Transverse colon (tissue), 4 donors: ENCODE measurements at regions not wholly inside any gene's neighbourhood (a gene's known extent, or its start where the extent isn't known, plus 50 kb on each side); places are given as distances from the start of the nearest gene placed in this dataset.

Source experiments
- DNase-seq: peaks from one replicate; pipeline ENCODE4 v3.0.0-alpha.2; 2019
- H3K27ac ChIP-seq, 4 donors: fragments of 200-600 bp; sonication (generic); 2 replicates each; pipeline ENCODE4 v1.5.1; 2016 to 2018; ENCODE audit warnings: inconsistent platforms in 4 of 4
- H3K27me3 ChIP-seq: fragments of 200-600 bp; sonication (generic); 2 replicates; pipeline ENCODE4 v1.5.1; 2017; ENCODE audit warnings: inconsistent platforms
- H3K36me3 ChIP-seq, 4 donors: fragments of 200-600 bp; sonication (generic); 2 replicates each; pipeline ENCODE4 v1.5.1; 2017 to 2019; ENCODE audit warnings: inconsistent platforms in 4 of 4
- H3K4me1 ChIP-seq, 4 donors: fragments of 200-600 bp; sonication (generic); 2 replicates each; pipeline ENCODE4 v1.5.1; 2017 to 2020; ENCODE audit warnings: inconsistent platforms in 4 of 4
- H3K4me3 ChIP-seq, 4 donors: fragments of 200-600 bp; sonication (generic); 1 replicate in 1 of 4; 2 replicates in 3 of 4; pipeline versions ENCODE4 v1.5.1 to v1.6.1; 2017 to 2019; ENCODE audit warnings: inconsistent platforms in 4 of 4
- H3K9me3 ChIP-seq, 2 donors: fragments of 200-600 bp; sonication (generic); 2 replicates each; pipeline ENCODE4 v1.5.1; 2017 to 2019; ENCODE audit warnings: inconsistent platforms in 2 of 2
- EP300 ChIP-seq: sonication (generic); formaldehyde crosslinking; IDR thresholded peaks from one replicate; pipeline ENCODE4 v1.6.1; 2017; ENCODE audit warnings: antibody characterized with exemption, low read depth
- POLR2A ChIP-seq: fragments of 450-650 bp; IDR thresholded peaks from one replicate; pipeline ENCODE4 v1.6.1; 2016; ENCODE audit warnings: antibody characterized with exemption, mild to moderate bottlenecking, moderate library complexity
- POLR2AphosphoS5 ChIP-seq, 3 donors: sonication (generic); formaldehyde crosslinking; IDR thresholded peaks; one replicate each; pipeline ENCODE4 v1.6.1; 2016; ENCODE audit warnings: antibody characterized with exemption in 3 of 3
- WGBS, 2 donors: methylation state at CpG; one replicate each; pipeline ENCODE4 v1.1.5; 2018; ENCODE audit warnings: low coverage in 1 of 2; 5-methylcytosine and 5-hydroxymethylcytosine counted together
- in situ Hi-C, 4 donors: fragments of 200-750 bp; cut with MboI; loops; one replicate each; pipeline versions ENCODE4 v1.15.0 to v1.15.1; 2017; ENCODE audit warnings: low sequenced_read_pairs in 3 of 4, low pct_ligation_motif_present in 1 of 4, low pct_unique_long_range_greater_than_20kb in 1 of 4
- intact Hi-C: fragments of 100-400 bp; cut with DNase I; formaldehyde crosslinking; loops from one replicate; pipeline ENCODE4 v1.15.1; 2023; ENCODE audit warnings: low total_unique reads
- TF ChIP-seq, protein P1 (sequence below), 5 experiments: fragments of 200-600 bp in 3 of 5; fragments of 450-650 bp in 2 of 5; sonication (generic) in 3 of 5; IDR thresholded peaks; 1 replicate in 2 of 5; 2 replicates in 3 of 5; pipeline ENCODE4 v1.5.1; 2016 to 2017; ENCODE audit warnings: antibody characterized with exemption in 5 of 5, inconsistent platforms in 3 of 5, mild to moderate bottlenecking in 2 of 5, moderate library complexity in 1 of 5

DNA sequence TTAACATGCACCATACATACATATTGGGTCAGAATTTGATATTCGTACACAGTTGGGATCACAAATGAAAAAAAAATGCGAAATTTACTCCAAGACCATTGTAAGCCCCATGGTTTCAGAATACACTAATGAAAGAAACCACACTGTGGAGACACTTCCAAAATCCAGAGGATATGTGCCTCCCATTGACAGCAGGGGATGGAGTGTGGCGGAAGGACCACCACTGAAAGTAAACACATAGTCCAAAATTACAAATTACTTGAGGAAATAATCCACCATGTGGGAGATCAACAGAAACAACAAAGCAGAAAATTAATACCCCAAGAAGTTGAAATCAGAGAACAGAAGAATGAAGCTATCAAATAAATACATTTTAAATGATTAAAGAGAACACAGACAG is 291.6 kb upstream of the PAPPA start:
- no peak overlapping the region for H3K27ac ChIP-seq
- H3K4me1 ChIP-seq, result no peaks in the 10 kb centered on the region
- H3K27me3 ChIP-seq, result no peaks in the 10 kb centered on the region
- intact Hi-C loops (no loop called here), in situ Hi-C loops (no loop called here)
- H3K4me3 ChIP-seq, result no peak overlapping the region
- H3K36me3 ChIP-seq, result no peaks in the 10 kb centered on the region
- no peaks in the 10 kb centered on the region for H3K9me3 ChIP-seq
- 86 to 87% methylated on average over 3 of the region's 3 CpGs for WGBS, 2 donors
- no peak for DNase-seq
- TF ChIP-seq POLR2AphosphoS5 (IDR thresholded peaks at IDR 0.05) (no peak), EP300 (no peak), POLR2A (no peak)
- TF ChIP-seq, protein P1, sequence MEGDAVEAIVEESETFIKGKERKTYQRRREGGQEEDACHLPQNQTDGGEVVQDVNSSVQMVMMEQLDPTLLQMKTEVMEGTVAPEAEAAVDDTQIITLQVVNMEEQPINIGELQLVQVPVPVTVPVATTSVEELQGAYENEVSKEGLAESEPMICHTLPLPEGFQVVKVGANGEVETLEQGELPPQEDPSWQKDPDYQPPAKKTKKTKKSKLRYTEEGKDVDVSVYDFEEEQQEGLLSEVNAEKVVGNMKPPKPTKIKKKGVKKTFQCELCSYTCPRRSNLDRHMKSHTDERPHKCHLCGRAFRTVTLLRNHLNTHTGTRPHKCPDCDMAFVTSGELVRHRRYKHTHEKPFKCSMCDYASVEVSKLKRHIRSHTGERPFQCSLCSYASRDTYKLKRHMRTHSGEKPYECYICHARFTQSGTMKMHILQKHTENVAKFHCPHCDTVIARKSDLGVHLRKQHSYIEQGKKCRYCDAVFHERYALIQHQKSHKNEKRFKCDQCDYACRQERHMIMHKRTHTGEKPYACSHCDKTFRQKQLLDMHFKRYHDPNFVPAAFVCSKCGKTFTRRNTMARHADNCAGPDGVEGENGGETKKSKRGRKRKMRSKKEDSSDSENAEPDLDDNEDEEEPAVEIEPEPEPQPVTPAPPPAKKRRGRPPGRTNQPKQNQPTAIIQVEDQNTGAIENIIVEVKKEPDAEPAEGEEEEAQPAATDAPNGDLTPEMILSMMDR (IDR thresholded peaks at IDR 0.05), result no peak

DNA sequence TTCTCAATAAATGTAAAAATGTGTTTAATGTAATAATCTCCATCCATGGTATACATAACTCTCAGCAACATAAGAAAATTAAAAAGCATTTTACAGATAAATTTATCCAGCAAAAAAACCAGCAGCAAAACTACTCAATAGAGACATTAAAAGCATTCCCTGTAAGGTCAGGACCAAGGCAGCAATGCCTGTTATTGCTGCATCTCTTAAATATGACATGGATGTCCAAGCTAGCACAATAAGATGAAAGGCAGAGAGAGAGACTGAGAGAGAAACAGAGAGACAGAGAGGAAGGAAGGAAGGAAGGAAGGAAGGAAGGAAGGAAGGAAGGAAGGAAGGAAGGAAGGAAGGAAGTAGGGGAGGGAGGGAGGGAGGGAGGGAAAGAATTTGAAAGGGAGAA is 289.0 kb upstream of the PAPPA start:
- in situ Hi-C loops (no loop called here), intact Hi-C loops (no loop called here)
- no peak for DNase-seq
- H3K9me3 ChIP-seq, result no peaks in the 10 kb centered on the region
- no peaks in the 10 kb centered on the region for H3K4me1 ChIP-seq
- no peaks in the 10 kb centered on the region for H3K27me3 ChIP-seq
- H3K27ac ChIP-seq, result no peak overlapping the region
- H3K36me3 ChIP-seq, result no peaks in the 10 kb centered on the region
- no peak overlapping the region for H3K4me3 ChIP-seq
- no peak for TF ChIP-seq POLR2A
- no peak for TF ChIP-seq EP300
- no peak for TF ChIP-seq POLR2AphosphoS5 (IDR thresholded peaks at IDR 0.05)

DNA sequence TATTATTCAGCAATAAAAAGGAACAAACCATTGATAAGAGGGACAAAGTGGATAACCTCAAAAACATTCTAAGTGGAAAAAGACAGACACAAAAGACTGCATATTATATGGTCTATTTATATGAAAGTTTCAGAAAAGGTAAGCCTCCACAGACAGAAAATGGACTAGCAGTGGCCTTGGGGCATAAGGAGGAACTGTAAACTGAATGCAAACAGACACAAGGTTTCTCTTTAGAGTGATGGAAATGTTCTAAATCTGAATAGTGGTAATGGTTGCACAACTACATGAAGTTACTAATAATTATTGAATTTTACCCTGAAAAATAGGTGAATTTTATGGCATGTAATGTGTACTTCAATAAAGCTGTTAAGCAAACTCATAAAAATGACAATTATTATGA is 286.3 kb upstream of the PAPPA start:
- Histone ChIP-seq H3K4me3 (no peak overlapping the region), H3K27me3 (no peaks in the 10 kb centered on the region), H3K36me3 (no peaks in the 10 kb centered on the region), H3K9me3 (no peaks in the 10 kb centered on the region), H3K4me1 (no peaks in the 10 kb centered on the region), H3K27ac (no peak overlapping the region)
- no peak for DNase-seq
- in situ Hi-C loops, result no loop called here
- intact Hi-C loops, result no loop called here
- TF ChIP-seq POLR2A (no peak), EP300 (no peak), POLR2AphosphoS5 (IDR thresholded peaks at IDR 0.05) (no peak)
- TF ChIP-seq, protein P1 (IDR thresholded peaks at IDR 0.05), result no peak

DNA sequence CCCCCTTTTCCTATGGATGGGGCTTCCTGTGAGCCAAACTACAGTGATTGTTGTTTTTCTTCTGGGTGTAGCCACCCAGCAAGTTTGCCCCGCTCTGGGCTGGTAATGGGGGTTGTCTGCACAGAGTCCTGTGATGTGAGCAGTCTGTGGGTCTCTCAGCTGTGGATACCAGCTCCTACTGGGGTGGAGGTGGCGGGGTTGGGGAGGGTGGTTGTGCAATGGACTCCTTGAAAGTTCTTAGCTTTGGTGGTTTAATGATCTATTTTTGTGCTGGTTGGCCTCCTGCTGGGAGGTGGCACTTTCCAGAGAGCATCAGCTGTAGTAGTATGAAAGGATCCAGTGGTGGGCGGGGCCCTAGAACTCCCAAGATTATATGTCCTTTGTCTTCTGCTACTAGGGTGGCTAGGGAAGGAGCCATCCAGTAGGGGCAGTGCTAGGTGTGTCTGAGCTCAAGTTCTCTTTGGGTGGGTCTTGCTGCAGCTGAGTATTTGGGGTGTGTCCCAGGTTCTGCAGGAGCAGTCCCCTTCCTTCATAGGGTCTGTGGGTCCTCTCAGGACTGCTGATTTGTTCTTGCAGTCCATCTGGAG is 275.6 kb upstream of the PAPPA start:
- Histone ChIP-seq H3K4me3 (no peak overlapping the region), H3K36me3 (no peaks in the 10 kb centered on the region), H3K27ac (no peak overlapping the region), H3K9me3 (no peaks in the 10 kb centered on the region), H3K27me3 (no peaks in the 10 kb centered on the region), H3K4me1 (no peaks in the 10 kb centered on the region)
- intact Hi-C loops (no loop called here), in situ Hi-C loops (loop anchor here in 1 of 4 donors (25.0 kb wide), 1 partner anchor 784 kb away; no protein-coding TSS in a partner anchor)
- TF ChIP-seq EP300 (no peak), POLR2A (no peak), POLR2AphosphoS5 (IDR thresholded peaks at IDR 0.05) (no peak)
- TF ChIP-seq, protein P1 (IDR thresholded peaks at IDR 0.05), result no peak
- WGBS, 2 donors, result 72% methylated on average over 3 of the region's 3 CpGs; no CpG with 5 or more reads in 1 of the 2 donors
- DNase-seq, result no peak

DNA sequence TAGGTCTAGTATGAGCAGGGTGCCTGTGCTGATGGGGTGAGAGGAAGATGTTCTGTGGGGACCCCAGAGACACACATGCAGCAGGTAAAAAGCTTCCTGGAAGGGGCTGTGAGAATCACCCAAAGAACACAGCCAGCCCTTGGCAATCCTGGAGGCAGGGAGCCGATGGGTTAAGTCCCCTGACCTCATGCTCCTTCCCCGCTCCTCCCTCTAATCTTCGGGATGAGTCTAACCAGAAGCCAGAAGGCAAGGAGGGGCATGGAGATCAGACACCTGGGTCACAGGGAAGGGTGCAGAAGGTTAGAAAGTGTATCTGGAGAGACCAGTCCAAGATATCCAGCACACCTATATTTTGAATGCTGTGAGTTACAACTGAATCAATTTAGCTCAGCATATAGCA is 274.1 kb upstream of the PAPPA start:
- no peak overlapping the region for H3K4me3 ChIP-seq
- H3K27me3 ChIP-seq, result no peaks in the 10 kb centered on the region
- 45% methylated on average over 3 of the region's 3 CpGs; no CpG with 5 or more reads in 1 of the 2 donors for WGBS, 2 donors
- in situ Hi-C loops, result loop anchor here in 1 of 4 donors (25.0 kb wide), 1 partner anchor 783 kb away; no protein-coding TSS in a partner anchor
- no peak overlapping the region for H3K27ac ChIP-seq
- TF ChIP-seq POLR2A (no peak), EP300 (no peak)
- intact Hi-C loops, result no loop called here
- H3K9me3 ChIP-seq, result no peaks in the 10 kb centered on the region
- H3K36me3 ChIP-seq, result no peaks in the 10 kb centered on the region
- no peaks in the 10 kb centered on the region for H3K4me1 ChIP-seq
- no peak for DNase-seq
